BLaER1 (cell line): ENCODE measurements at regions not wholly inside any gene's neighbourhood (a gene's known extent, or its start where the extent isn't known, plus 50 kb on each side); places are given as distances from the start of the nearest gene placed in this dataset.

Source experiments
- H3K27ac ChIP-seq: shearing (Covaris generic); formaldehyde crosslinking; 2 replicates; pipeline ENCODE4 v1.8.1; 2022
- H3K27me3 ChIP-seq: shearing (Covaris generic); formaldehyde crosslinking; 2 replicates; pipeline ENCODE4 v1.8.1; 2022
- H3K36me3 ChIP-seq: shearing (Covaris generic); formaldehyde crosslinking; 2 replicates; pipeline ENCODE4 v1.8.1; 2022
- H3K4me1 ChIP-seq: shearing (Covaris generic); formaldehyde crosslinking; 2 replicates; pipeline ENCODE4 v1.8.1; 2022
- H3K4me2 ChIP-seq: shearing (Covaris generic); formaldehyde crosslinking; 2 replicates; pipeline ENCODE4 v1.8.1; 2022
- H3K4me3 ChIP-seq: shearing (Covaris generic); formaldehyde crosslinking; 2 replicates; pipeline ENCODE4 v1.8.1; 2022
- H3K9ac ChIP-seq: shearing (Covaris generic); formaldehyde crosslinking; 2 replicates; pipeline ENCODE4 v1.8.1; 2022
- H3K9me3 ChIP-seq: shearing (Covaris generic); formaldehyde crosslinking; 2 replicates; pipeline ENCODE4 v1.8.1; 2022
- H4K20me1 ChIP-seq: shearing (Covaris generic); formaldehyde crosslinking; 2 replicates; pipeline ENCODE4 v1.8.1; 2022
- Cebpa-rat ChIP-seq: shearing (Covaris generic); IDR thresholded peaks from 2 replicates; pipeline ENCODE4 v1.8.1; 2022

DNA sequence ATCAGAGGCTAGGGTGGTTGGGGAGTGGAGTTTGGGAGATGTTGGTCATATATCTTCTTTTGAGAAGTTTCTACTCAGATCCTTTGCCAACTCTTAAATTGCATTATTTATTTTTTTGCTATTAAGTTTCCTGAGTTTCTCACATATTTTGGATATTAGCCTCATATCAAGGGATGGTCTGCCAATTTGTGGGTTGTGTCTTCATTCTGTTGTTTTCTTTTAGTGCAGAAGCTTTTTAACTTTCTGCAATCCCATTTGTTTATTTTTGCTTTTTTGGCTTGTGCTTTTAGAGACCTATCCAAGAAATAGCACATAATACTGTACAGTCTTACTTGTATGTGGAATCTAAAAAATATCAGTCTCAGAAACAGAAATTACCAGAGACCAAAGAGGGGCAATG, 509.2 kb upstream of the HS3ST1 start:
- TF ChIP-seq Cebpa-rat = no peak
- H4K20me1 ChIP-seq = no peaks in the 10 kb centered on the region

DNA sequence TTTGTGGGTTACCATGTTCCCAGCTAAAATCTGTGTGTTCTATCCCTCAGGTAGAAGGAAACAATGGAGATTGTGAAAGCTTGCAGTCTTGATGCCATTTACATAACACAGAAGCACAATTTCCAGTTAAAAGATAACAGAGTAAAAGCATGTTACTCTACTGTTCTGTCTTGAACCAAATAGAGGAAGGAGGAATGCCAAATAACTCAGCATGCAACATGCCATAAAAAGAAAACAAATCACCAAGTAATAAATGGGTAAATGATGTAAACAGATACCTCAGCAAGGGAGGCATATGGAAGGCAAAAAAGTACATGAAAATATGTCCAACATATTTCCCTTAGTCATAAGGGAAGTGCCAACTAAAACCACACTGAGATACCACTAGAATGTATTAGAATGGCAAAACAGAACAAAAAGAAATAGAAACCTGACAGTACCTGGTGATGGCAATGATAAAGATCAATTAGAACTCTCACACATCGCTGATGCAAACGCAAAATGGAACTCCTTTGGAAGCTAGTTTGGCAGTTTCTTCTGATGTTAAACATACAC, 502.6 kb upstream of the HS3ST1 start:
- H3K27ac ChIP-seq = no peak overlapping the region
- H3K9me3 ChIP-seq = no peaks in the 10 kb centered on the region

More for the DNA sequence above, 509.2 kb upstream of the HS3ST1 start:
- Histone ChIP-seq H3K4me1 (no peaks in the 10 kb centered on the region), H3K27me3 (no peaks in the 10 kb centered on the region), H3K9ac (no peak overlapping the region), H3K9me3 (no peaks in the 10 kb centered on the region), H3K36me3 (no peaks in the 10 kb centered on the region), H3K4me2 (no peak overlapping the region), H3K4me3 (no peak overlapping the region), H3K27ac (no peak overlapping the region)

DNA sequence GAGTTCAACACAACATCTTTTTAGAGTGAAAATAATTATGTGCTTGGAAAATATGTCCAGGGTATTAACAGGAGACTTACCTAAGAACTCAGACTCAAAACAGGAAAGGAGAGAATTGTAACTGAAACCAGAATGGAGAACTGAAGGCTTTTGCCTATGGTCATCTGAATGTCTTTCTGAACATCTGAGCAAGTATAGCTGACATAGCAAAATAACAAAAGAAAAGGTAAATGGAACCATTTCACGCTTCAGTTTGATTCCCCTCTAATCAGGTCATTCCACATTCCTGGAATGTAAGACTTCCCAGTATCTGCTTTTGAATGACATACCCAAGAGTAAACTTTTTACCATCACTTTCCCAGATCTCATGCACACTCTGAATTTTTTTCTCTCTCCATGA, 500.4 kb upstream of the HS3ST1 start:
- Histone ChIP-seq H3K4me1 (no peaks in the 10 kb centered on the region), H3K4me2 (no peak overlapping the region), H3K9me3 (no peaks in the 10 kb centered on the region), H3K36me3 (no peaks in the 10 kb centered on the region), H3K27ac (no peak overlapping the region), H3K9ac (no peak overlapping the region), H3K27me3 (no peaks in the 10 kb centered on the region), H3K4me3 (no peak overlapping the region), H4K20me1 (no peaks in the 10 kb centered on the region)
- no peak for TF ChIP-seq Cebpa-rat

More for the DNA sequence above, 502.6 kb upstream of the HS3ST1 start:
- H3K4me2 ChIP-seq = no peak overlapping the region
- TF ChIP-seq Cebpa-rat = no peak
- H3K27me3 ChIP-seq = no peaks in the 10 kb centered on the region
- H3K36me3 ChIP-seq = no peaks in the 10 kb centered on the region
- H3K4me1 ChIP-seq = no peaks in the 10 kb centered on the region
- no peak overlapping the region for H3K4me3 ChIP-seq
- H3K9ac ChIP-seq = no peak overlapping the region
- H4K20me1 ChIP-seq = no peaks in the 10 kb centered on the region

DNA sequence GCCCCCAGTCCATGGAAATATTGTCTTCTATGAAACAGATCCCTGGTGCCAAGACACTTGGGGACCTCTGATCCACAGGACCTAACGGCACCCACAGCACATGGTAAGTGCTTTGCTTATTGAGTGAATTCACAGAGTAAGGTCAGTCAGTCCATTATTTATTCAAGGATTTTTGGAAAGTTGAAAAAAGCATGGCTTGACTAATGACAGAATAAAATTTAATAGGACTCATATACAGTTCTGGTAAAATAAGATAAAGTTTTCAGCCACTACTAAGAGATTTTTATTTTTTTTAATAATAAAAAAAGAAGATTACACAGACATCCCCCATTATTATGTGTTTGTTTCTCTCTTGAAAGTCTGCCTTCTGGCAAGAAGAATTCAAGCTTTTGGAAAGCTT, 490.6 kb upstream of the HS3ST1 start:
- Histone ChIP-seq H3K9me3 (no peaks in the 10 kb centered on the region; the same call in 1 of the 2 replicates), H3K4me3 (no peak overlapping the region)

DNA sequence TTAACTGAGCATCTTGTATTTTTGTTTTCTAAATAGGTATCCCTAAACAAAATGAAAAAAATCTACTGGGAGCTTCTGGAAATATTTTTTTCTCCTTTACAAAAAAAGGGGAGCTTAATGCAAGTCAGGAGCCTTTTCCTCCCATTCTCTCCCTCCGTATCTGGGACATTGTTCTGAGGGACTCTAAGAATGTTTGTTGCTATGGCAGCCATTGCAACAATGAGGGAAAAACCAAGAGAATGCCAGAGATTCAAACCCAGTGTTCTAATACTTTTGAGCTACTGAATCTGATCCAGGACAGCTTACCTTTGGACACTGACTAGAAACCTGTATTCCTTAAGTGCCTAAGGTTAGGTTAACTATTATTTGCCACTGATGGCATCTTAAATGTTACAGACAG, 485.7 kb upstream of the HS3ST1 start:
- Histone ChIP-seq H3K4me1 (no peaks in the 10 kb centered on the region), H3K27me3 (no peaks in the 10 kb centered on the region), H3K4me2 (no peak overlapping the region), H3K9me3 (no peaks in the 10 kb centered on the region; the same call in 1 of the 2 replicates), H3K36me3 (no peaks in the 10 kb centered on the region), H3K27ac (no peak overlapping the region), H3K9ac (no peak overlapping the region), H3K4me3 (no peak overlapping the region), H4K20me1 (no peaks in the 10 kb centered on the region)
- no peak for TF ChIP-seq Cebpa-rat

More for the DNA sequence above, 490.6 kb upstream of the HS3ST1 start:
- no peak for TF ChIP-seq Cebpa-rat
- Histone ChIP-seq H3K4me1 (no peaks in the 10 kb centered on the region), H3K27me3 (no peaks in the 10 kb centered on the region), H3K36me3 (no peaks in the 10 kb centered on the region), H3K4me2 (no peak overlapping the region), H4K20me1 (no peaks in the 10 kb centered on the region), H3K27ac (no peak overlapping the region), H3K9ac (no peak overlapping the region)

DNA sequence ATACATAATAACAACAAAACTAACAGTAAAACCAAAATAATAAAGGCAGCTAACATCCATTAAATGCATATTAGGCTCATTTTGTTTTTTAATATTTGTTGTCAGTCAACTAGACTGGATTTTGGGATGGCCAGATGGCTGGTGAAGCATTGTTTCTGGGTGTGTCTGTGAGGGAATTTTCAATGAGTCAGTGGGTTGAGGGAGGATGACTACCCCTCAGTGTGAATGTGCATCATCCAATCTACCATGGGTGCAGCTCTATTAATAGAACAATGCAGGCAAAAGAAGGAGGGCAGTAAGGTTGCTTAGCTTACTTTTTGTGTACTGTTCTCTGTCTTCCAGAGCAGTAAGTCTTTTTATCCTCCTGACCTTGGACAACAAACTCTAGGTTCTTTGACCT, 484.2 kb upstream of the HS3ST1 start:
- Histone ChIP-seq H3K4me3 (no peak overlapping the region), H3K9ac (no peak overlapping the region), H3K27ac (no peak overlapping the region), H3K4me1 (no peaks in the 10 kb centered on the region), H3K9me3 (no peaks in the 10 kb centered on the region; the same call in 1 of the 2 replicates), H3K36me3 (no peaks in the 10 kb centered on the region), H4K20me1 (no peaks in the 10 kb centered on the region), H3K27me3 (no peaks in the 10 kb centered on the region), H3K4me2 (no peak overlapping the region)
- no peak for TF ChIP-seq Cebpa-rat

DNA sequence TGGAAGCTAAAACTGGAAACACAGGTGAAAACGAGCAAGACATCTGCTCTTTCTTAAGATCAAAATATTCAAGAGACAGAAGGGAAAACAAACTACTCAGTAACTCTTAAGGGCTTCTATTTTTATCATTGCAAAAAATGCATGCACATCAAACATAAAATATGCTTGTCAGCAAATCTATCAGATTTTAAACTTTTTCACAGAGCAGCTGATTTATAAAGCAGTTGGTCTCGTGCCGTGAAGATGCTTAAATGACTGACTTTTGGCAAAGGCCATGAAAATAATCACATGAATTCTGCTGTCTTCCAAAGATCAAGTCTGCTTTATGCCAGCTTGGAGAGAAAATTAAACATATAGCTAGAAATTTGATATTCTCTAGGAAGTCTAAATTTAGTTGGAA, 482.1 kb upstream of the HS3ST1 start:
- no peaks in the 10 kb centered on the region for H3K9me3 ChIP-seq
- no peaks in the 10 kb centered on the region for H3K27me3 ChIP-seq
- no peak for TF ChIP-seq Cebpa-rat
- H3K4me1 ChIP-seq = no peaks in the 10 kb centered on the region
- H3K4me3 ChIP-seq = no peak overlapping the region
- no peaks in the 10 kb centered on the region for H4K20me1 ChIP-seq
- H3K4me2 ChIP-seq = no peak overlapping the region
- no peak overlapping the region for H3K27ac ChIP-seq
- H3K9ac ChIP-seq = no peak overlapping the region
- H3K36me3 ChIP-seq = no peaks in the 10 kb centered on the region

DNA sequence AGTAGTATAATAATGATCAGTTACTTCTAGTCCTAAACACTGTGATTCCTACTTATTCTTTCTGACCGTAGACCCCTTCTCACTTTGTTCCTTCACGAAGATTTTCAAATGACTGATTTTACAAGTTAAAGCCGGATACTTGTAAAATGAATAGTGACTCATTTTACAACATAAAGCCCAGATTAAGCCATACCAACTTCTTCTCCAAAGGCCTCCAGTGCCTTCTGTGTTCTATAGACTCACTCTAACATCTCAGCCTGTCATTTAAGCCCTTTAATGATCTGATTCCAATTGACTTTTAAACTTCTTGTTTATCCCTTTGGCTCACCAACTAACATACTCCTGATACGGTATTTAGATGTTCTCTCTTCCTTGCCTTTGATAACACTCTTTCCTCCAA, 480.0 kb upstream of the HS3ST1 start:
- Histone ChIP-seq H3K36me3 (no peaks in the 10 kb centered on the region), H4K20me1 (no peaks in the 10 kb centered on the region), H3K9me3 (no peaks in the 10 kb centered on the region), H3K27me3 (no peaks in the 10 kb centered on the region), H3K9ac (no peak overlapping the region), H3K4me3 (no peak overlapping the region), H3K4me2 (no peak overlapping the region), H3K27ac (no peak overlapping the region), H3K4me1 (no peaks in the 10 kb centered on the region)
- TF ChIP-seq Cebpa-rat = no peak

DNA sequence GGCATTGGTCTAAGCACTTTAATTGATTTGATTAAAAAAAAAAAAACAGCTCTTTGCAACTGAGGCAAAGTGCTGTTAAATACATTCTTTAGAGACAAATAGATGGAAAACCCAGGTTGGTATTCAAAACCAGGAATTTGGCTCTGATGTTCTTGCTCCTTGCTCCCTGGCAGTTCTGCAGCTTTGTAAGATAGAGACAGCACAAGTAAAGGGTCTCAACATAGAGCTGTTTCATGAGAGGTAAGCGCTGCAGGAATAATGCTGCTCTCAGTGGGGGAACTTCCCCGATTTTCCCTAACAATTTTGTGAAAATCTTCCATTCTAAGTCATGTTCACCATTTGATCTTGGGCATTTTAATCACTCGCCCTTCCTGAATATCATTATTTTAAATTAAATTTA, 479.5 kb upstream of the HS3ST1 start:
- Histone ChIP-seq H3K36me3 (no peaks in the 10 kb centered on the region), H3K27ac (no peak overlapping the region), H3K4me3 (no peak overlapping the region), H3K4me1 (no peaks in the 10 kb centered on the region), H3K27me3 (no peaks in the 10 kb centered on the region), H3K4me2 (no peak overlapping the region), H4K20me1 (no peaks in the 10 kb centered on the region), H3K9me3 (no peaks in the 10 kb centered on the region), H3K9ac (no peak overlapping the region)
- TF ChIP-seq Cebpa-rat = no peak

DNA sequence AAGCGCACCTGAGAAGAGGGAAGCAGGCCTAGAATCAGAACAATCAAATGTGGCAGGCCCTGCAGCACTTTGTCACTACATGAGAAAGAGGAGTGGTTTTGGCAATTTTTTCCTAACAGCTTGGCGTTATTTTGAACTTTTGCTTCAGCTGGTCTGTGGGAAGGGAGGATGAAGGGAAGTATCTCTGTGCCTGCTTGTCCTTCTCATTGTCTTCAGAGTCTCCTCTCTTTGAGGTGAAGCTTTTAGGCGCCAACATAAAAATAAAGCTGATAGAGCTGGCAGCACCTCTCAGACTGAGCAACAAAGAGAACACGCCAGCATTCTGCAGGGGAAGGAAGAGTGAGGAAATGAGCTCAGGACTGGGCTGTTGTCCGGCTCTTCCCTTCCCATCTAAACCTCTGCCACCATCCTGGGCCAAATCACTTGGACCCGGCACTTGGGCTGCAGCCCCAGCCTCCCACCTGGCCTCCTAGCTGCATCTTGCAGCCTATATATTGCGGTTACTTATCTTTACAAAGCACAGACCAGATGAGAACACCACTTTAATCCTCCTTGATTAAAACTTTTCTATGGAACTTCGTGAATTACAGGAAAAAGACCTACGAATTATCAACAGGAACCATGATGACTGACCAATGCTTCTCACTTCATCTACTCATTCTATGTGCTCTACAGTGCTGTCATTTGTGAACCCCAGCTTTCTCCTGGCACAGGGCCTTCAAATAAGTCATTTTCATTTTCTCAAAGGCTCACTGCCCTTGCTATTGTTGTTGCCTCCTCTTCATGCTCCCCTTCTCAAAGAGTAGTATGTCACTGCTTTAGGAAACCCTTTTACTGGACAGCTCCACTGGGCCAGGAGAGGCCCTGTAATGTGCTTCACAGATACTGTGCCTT, 476.4 kb upstream of the HS3ST1 start:
- no peak overlapping the region for H3K9ac ChIP-seq
- H3K9me3 ChIP-seq = no peaks in the 10 kb centered on the region
- no peaks in the 10 kb centered on the region for H3K4me1 ChIP-seq
- H3K27ac ChIP-seq = no peak overlapping the region
- no peak for TF ChIP-seq Cebpa-rat
- H3K27me3 ChIP-seq = no peaks in the 10 kb centered on the region
- no peak overlapping the region for H3K4me3 ChIP-seq
- H3K36me3 ChIP-seq = no peaks in the 10 kb centered on the region
- H4K20me1 ChIP-seq = no peaks in the 10 kb centered on the region
- no peak overlapping the region for H3K4me2 ChIP-seq
